8988T (cell line): ENCODE measurements at regions not wholly inside any gene's neighbourhood (a gene's known extent, or its start where the extent isn't known, plus 50 kb on each side); places are given as distances from the start of the nearest gene placed in this dataset.
"Not testable (repeated sequence)": the region's sequence is repeated elsewhere in the genome, so short reads cannot be mapped to it uniquely, and the experiment has no call there.

Experiments
- DNase-seq: peaks from one replicate; pipeline ENCODE4 v3.0.0; 2011

- DNase-seq, result no peak
These were observed 92.7 kb downstream of the C12orf75 start for GRCh38 chr12:105423237-105423636.

- no peak for DNase-seq
These were observed 93.4 kb downstream of the C12orf75 start for GRCh38 chr12:105423921-105424320.

- DNase-seq, result no peak
These were observed 95.0 kb downstream of the C12orf75 start for GRCh38 chr12:105425254-105426174.

DNA sequence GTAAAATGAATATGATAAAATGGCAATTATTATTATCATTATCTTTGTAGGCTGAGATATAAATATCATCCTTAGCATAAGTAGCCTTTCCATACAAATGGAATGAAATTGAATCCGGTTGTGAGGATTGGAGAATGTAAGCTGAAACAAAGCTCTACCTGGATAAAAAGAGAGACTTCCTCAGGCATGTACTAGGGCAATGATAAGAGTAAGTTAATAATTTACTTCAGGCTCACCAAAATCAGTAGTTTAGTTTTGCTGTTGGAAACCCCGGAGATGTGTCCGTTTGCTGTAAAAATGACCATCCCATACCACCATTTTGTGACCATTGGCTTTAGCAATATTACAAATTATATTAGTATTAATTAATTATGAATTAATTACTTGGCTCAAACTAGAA, 96.3 kb downstream of the C12orf75 start:
- no peak for DNase-seq

- no peak for DNase-seq
These were observed 97.4 kb downstream of the C12orf75 start for GRCh38 chr12:105427883-105428282.

- DNase-seq, result no peak
These were observed 98.4 kb downstream of the C12orf75 start for GRCh38 chr12:105428793-105429395.

DNA sequence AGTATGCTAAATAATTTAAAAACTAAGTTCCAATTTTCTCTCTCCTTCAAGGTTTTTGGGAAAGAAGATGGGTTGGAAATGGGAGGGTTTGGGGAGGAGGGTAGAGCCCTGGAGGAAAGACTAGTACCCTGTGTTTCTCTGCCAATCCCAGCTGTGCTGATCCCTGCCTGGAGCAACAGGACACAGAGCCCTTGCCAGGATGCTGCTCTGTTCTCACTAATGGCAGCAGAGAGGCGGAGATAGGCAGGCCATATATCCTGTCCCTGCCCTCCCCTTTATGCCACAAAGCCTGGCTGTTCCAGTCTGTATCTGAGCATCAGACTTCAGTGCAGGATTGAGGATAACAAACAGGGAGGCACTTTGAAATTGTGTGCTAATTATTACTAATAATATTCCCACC, 99.0 kb downstream of the C12orf75 start:
- no peak for DNase-seq

- no peak for DNase-seq
These were observed 101.1 kb downstream of the C12orf75 start for GRCh38 chr12:105431537-105432100.

DNA sequence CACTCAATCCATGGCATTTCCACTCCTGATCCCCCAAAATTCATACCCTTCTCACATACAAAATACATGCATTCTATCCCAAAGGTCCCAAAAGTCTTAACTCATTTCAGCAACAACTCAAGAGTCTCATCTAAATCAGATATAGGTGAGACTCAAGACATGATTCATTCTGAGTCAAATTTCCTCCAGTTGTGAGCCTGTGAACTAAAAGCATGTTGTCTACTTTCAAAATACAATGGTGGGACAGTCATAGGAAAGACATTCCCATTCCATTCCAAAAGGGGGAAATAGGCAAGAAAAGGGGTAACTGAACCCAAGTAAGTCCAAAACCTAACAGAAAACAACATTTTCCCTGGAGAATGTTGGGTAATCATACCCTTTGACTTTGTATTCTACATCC, 103.3 kb downstream of the C12orf75 start:
- no peak for DNase-seq

DNA sequence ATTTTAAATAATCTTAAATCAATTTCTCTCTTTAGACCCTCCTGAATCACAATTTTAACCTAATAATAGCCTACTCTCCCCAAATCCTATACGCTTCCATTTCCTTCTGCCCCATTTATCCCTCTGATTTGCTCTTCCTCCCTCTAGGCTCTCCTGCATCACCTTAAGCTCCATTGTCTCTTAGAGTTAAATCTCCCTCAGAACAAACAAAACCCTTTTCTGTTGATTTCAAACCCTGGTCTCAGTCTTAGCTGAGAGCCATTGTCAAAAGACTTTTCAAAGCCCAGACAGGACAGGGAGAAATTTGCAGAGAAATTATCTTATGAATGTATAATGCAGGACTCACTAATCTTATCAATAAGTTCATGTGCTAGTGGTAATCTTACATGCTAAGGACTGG, 106.1 kb downstream of the C12orf75 start:
- no peak for DNase-seq

DNA sequence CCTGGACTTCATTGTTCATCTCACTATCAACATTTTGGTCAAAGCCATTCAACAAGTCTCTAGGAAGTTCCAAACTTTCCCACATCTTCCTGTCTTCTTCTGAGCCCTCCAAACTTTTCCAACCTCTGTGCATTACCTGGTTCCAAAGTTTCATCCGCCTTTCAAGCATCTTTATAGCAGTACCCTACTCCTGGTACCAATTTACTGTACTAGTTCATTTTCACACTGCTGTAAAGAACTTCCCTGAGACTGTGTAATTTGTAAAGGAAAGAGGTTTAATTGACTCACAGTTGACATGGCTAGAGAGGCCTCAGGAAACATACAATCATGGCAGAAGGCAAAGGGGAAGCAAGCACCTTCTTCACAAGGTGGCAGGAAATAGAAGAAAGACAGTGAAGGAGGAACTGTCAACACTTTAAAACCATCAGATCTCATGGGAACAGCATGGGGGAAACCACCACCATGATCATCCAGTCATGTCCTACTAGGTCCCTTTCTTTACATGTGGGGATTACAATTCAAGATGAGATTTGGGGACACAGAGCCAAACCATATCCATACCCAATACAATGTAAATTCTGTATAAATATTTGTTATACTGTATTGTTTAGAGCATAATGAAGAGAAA, 109.7 kb downstream of the C12orf75 start:
- no peak for DNase-seq

- DNase-seq, result no peak
These were observed 113.5 kb downstream of the C12orf75 start for GRCh38 chr12:105443802-105444652.

- DNase-seq, result no peak
These were observed 114.2 kb downstream of the C12orf75 start for GRCh38 chr12:105444653-105445102.

- DNase-seq, result no peak
These were observed 114.8 kb downstream of the C12orf75 start for GRCh38 chr12:105445249-105445648.

- DNase-seq, result no peak
These were observed 115.2 kb downstream of the C12orf75 start for GRCh38 chr12:105445649-105446048.

DNA sequence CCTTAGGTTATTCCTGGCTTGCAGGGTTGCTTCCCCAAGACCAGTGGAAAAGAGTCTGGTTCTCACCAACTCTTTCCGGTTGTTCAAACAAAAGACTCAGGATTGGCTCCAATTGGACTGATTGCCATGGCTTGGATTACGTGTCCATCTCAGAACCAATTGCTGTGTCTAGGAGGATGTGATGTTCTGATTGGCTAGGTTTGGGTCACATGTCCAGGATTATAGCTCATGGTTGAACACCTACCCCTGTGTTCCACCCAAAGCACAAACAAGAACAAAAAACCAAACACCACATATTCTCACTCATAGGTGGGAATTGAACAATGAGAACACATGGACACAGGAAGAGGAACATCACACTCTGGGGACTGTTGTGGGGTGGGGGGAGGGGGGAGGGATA, 116.0 kb downstream of the C12orf75 start:
- DNase-seq, result not testable (repeated sequence)

GRCh38 chr12:105449431-105449830, 118.9 kb downstream of the C12orf75 start:
- DNase-seq, result no peak

GRCh38 chr12:105451211-105451610, 120.7 kb downstream of the C12orf75 start:
- DNase-seq, result no peak

DNA sequence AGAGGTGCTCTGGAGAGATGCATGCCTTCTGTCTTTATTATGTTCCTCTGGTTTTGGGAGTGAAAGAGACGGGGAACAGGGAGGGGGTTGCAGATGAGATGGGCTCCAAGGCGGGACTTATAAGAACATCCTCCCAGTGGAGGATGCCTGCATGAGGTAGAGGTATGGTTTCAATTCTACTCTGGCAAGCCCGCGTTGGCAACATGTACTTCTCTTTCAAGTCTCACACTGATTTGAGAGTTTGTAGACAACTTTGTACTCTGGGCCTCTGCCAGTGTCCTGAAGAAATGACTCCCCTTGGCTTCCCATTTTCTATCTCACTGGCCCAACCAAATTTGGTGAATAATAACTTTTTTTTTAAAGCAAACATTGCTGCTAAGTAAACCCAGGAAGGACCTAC, 121.3 kb downstream of the C12orf75 start:
- DNase-seq, result no peak

GRCh38 chr12:105453316-105453715, 122.8 kb downstream of the C12orf75 start:
- DNase-seq, result no peak

DNA sequence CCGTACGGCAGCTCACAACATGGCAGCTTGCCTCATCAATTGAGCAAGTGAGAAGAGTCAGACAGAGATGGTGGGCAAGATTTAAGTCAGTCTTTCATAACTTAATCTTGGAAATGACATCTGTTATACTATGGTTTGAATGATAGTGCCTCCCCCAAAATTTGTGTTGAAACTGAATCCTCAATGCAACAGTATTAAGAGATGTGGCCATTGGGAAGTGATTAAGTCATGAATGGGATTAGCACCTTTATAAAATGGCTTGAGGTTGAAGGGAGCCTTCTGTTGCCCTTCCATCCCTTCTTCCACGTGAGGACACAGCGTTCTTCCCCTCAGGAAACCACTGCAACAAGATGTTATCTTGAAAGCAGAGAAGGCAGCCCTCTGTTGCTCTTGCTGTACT, 124.2 kb downstream of the C12orf75 start:
- no peak for DNase-seq

- DNase-seq, result no peak
These were observed 124.8 kb downstream of the C12orf75 start for GRCh38 chr12:105455261-105455660.

DNA sequence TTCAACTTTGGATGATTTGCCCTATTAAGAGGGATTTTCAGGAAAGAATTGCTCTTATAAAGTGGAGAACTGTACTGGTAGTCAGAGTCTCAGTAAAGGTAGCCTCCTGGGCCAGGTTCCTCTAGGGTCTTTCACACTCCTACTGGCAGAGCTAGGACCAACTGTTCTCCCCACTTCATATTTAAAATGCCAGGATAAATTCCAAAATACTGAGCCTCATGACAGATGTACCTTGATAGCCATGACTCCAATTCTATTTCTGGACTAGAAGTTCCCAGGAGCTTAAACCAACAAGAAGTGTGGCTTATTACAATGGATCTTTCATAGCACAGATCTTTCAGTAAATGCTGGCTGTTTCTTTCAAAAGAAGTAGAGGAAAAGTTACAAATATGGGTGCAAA, 126.5 kb downstream of the C12orf75 start:
- no peak for DNase-seq
